H1 (cell line): ENCODE measurements at regions not wholly inside any gene's neighbourhood (a gene's known extent, or its start where the extent isn't known, plus 50 kb on each side); places are given as distances from the start of the nearest gene placed in this dataset.

Experiments
- CTCF ChIA-PET: fragments of 300-600 bp; sonication (Branson Sonifier 250); formaldehyde crosslinking; loops from one replicate; lab custom pipeline; 2021; ENCODE audit not compliant: partially characterized antibody; lab: Charles Lee
- POLR2A ChIA-PET: fragments of 300-600 bp; sonication (Branson Sonifier 250); formaldehyde crosslinking; loops from one replicate; lab custom pipeline; 2021; ENCODE audit warnings: inconsistent platforms; ENCODE audit not compliant: partially characterized antibody; lab: Charles Lee
- DNase-seq, 2 experiments: peaks; one replicate each; pipeline versions ENCODE4 v3.0.0 to v3.0.0-alpha.2; 2010 to 2022; ENCODE audit warnings: low spot score in 2 of 2, low read depth in 1 of 2, mixed read lengths in 1 of 2
- FAIRE-seq: peaks from 2 replicates; lab custom pipeline; 2011; peaks lifted over from hg19 to GRCh38; lab: Jason Lieb, UNC
- H2AFZ ChIP-seq: 2 replicates; pipeline ENCODE4 v1.8.1; 2012; ENCODE audit warnings: low read length, inconsistent platforms
- H2AK5ac ChIP-seq: 2 replicates; pipeline ENCODE4 v1.6.1; 2013; ENCODE audit warnings: low read depth, low read length
- H2BK120ac ChIP-seq: replicated peaks from 2 replicates; pipeline ENCODE3; 2013; ENCODE audit warnings: low read depth, low read length, inconsistent platforms
- H2BK12ac ChIP-seq: 2 replicates; pipeline ENCODE4 v1.6.1; 2013; ENCODE audit warnings: low read depth, low read length
- H2BK15ac ChIP-seq: 2 replicates; pipeline ENCODE4 v1.6.1; 2013; ENCODE audit warnings: low read length
- H2BK20ac ChIP-seq: 2 replicates; pipeline ENCODE4 v1.6.1; 2013; ENCODE audit warnings: low read length
- H2BK5ac ChIP-seq: 2 replicates; pipeline ENCODE4 v1.6.1; 2013; ENCODE audit warnings: low read depth, low read length
- H3K14ac ChIP-seq: 2 replicates; pipeline ENCODE4 v1.6.1; 2013; ENCODE audit warnings: inconsistent platforms; ENCODE audit not compliant: insufficient read length
- H3K18ac ChIP-seq: 2 replicates; pipeline ENCODE4 v1.6.1; 2013; ENCODE audit warnings: low read length; ENCODE audit errors: extremely low read depth
- H3K23ac ChIP-seq: 2 replicates; pipeline ENCODE4 v1.6.1; 2013; ENCODE audit warnings: inconsistent platforms; ENCODE audit not compliant: insufficient read length
- H3K23me2 ChIP-seq: 2 replicates; pipeline ENCODE4 v1.6.1; 2013; ENCODE audit warnings: low read depth, low read length
- H3K27ac ChIP-seq: 2 replicates; pipeline ENCODE4 v1.6.1; 2011; ENCODE audit warnings: low read depth, low read length, inconsistent platforms
- H3K27me3 ChIP-seq, 4 experiments: replicated peaks in 1 of 4; 1 replicate in 1 of 4; 2 replicates in 3 of 4; pipeline versions ENCODE4 v1.6.1 to v1.8.1; 2011 to 2013; ENCODE audit warnings: low read length in 3 of 4, mild to moderate bottlenecking in 3 of 4, inconsistent platforms in 2 of 4, mixed read lengths in 2 of 4, moderate library complexity in 1 of 4; ENCODE audit not compliant: control insufficient read depth in 3 of 4, insufficient read depth in 3 of 4; ENCODE audit errors: extremely low read depth in 1 of 4
- H3K36me3 ChIP-seq, 4 experiments: 2 replicates each; pipeline versions ENCODE4 v1.6.1 to v1.8.1; 2011 to 2013; ENCODE audit warnings: mild to moderate bottlenecking in 4 of 4, low read length in 3 of 4, moderate library complexity in 2 of 4, control low read depth in 1 of 4, inconsistent platforms in 1 of 4; ENCODE audit not compliant: insufficient read depth in 4 of 4, control insufficient read depth in 2 of 4
- H3K4ac ChIP-seq: replicated peaks from 2 replicates; pipeline ENCODE3; 2013; ENCODE audit warnings: low read length, low read depth, mixed read lengths, inconsistent platforms; ENCODE audit not compliant: insufficient read length
- H3K4me1 ChIP-seq, 4 experiments: replicated peaks in 1 of 4; 1 replicate in 1 of 4; 2 replicates in 3 of 4; pipeline versions ENCODE4 v1.6.1 to v1.8.1; 2011 to 2013; ENCODE audit warnings: low read length in 3 of 4, inconsistent platforms in 2 of 4, mixed read lengths in 1 of 4; ENCODE audit not compliant: insufficient read depth in 4 of 4, control insufficient read depth in 3 of 4
- H3K4me2 ChIP-seq, 2 experiments: 2 replicates each; pipeline versions ENCODE4 v1.6.1 to v1.8.1; 2011 to 2013; ENCODE audit warnings: low read depth in 2 of 2, low read length in 2 of 2, control low read depth in 1 of 2, inconsistent platforms in 1 of 2, mild to moderate bottlenecking in 1 of 2; ENCODE audit not compliant: insufficient read depth in 1 of 2
- H3K4me3 ChIP-seq, 4 experiments: fragments of 200-600, 300-600 bp in 1 of 4; sonication (generic), shearing (Covaris generic), sonication (Bioruptor Twin) in 1 of 4; 2 replicates each; pipeline versions ENCODE4 v1.5.1 to v1.8.1; 2011 to 2016; ENCODE audit warnings: low read length in 4 of 4, low read depth in 3 of 4, control low read depth in 2 of 4, inconsistent platforms in 2 of 4, mild to moderate bottlenecking in 2 of 4, mixed read lengths in 1 of 4, moderate library complexity in 1 of 4; ENCODE audit not compliant: insufficient read depth in 2 of 4; ENCODE audit errors: extremely low read depth in 1 of 4
- H3K56ac ChIP-seq: replicated peaks from 2 replicates; pipeline ENCODE3; 2013; ENCODE audit warnings: low read depth, mild to moderate bottlenecking, mixed read lengths, low read length, inconsistent platforms; ENCODE audit not compliant: insufficient read length
- H3K79me1 ChIP-seq: 2 replicates; pipeline ENCODE4 v1.6.1; 2013; ENCODE audit warnings: low read depth, low read length, control low read depth
- H3K79me2 ChIP-seq, 2 experiments: 2 replicates each; pipeline versions ENCODE4 v1.6.1 to v1.8.1; 2012 to 2013; ENCODE audit warnings: low read length in 2 of 2, mild to moderate bottlenecking in 2 of 2, inconsistent platforms in 1 of 2; ENCODE audit not compliant: insufficient read depth in 2 of 2, control insufficient read depth in 1 of 2
- H3K9ac ChIP-seq, 4 experiments: replicated peaks in 1 of 4; 1 replicate in 1 of 4; 2 replicates in 3 of 4; pipeline versions ENCODE4 v1.6.1 to v1.8.1; 2011 to 2013; ENCODE audit warnings: low read depth in 3 of 4, low read length in 3 of 4, control low read depth in 2 of 4, mild to moderate bottlenecking in 2 of 4, moderate library complexity in 2 of 4, inconsistent platforms in 1 of 4; ENCODE audit errors: extremely low read depth in 1 of 4
- H3K9me3 ChIP-seq, 2 experiments: 2 replicates each; pipeline versions ENCODE4 v1.6.1 to v1.8.1; 2012 to 2013; ENCODE audit warnings: mild to moderate bottlenecking in 2 of 2, moderate library complexity in 2 of 2, control low read depth in 1 of 2, inconsistent platforms in 1 of 2, low read depth in 1 of 2, low read length in 1 of 2, mixed read lengths in 1 of 2; ENCODE audit not compliant: insufficient read depth in 2 of 2
- H4K20me1 ChIP-seq, 2 experiments: replicated peaks in 1 of 2; 2 replicates each; pipeline versions ENCODE3 to v1.8.1; 2011 to 2013; ENCODE audit warnings: inconsistent platforms in 2 of 2, low read length in 2 of 2, mild to moderate bottlenecking in 1 of 2; ENCODE audit not compliant: insufficient read depth in 2 of 2, control insufficient read depth in 1 of 2
- H4K5ac ChIP-seq: 2 replicates; pipeline ENCODE4 v1.6.1; 2013; ENCODE audit warnings: low read length, low read depth, mixed read lengths, inconsistent platforms; ENCODE audit not compliant: insufficient read length
- H4K8ac ChIP-seq: 2 replicates; pipeline ENCODE4 v1.8.0; 2013; ENCODE audit warnings: mild to moderate bottlenecking, moderate library complexity, low read length, inconsistent platforms; ENCODE audit not compliant: insufficient read depth; ENCODE audit errors: extremely low read depth
- H4K91ac ChIP-seq: replicated peaks from 2 replicates; pipeline ENCODE3; 2013; ENCODE audit warnings: low read length, mixed read lengths, inconsistent platforms; ENCODE audit not compliant: insufficient read length
- ATF3 ChIP-seq: IDR thresholded peaks from 2 replicates; pipeline ENCODE4 v1.6.1; 2011; ENCODE audit warnings: low read depth, mild to moderate bottlenecking, low read length; ENCODE audit not compliant: insufficient read depth
- CBX5 ChIP-seq: fragments of 300-800, 300-1000 bp; sonication (generic); IDR thresholded peaks from 2 replicates; pipeline ENCODE4 v1.7.1; 2016; ENCODE audit warnings: antibody characterized with exemption, low read length, low read depth
- CTBP2 ChIP-seq: IDR thresholded peaks from 2 replicates; pipeline ENCODE4 v1.7.0; 2011; ENCODE audit warnings: borderline replicate concordance, mild to moderate bottlenecking, moderate library complexity, mixed read lengths, low read length; ENCODE audit not compliant: insufficient read depth, insufficient read length
- E2F6 ChIP-seq: IDR thresholded peaks from 2 replicates; pipeline ENCODE4 v1.6.1; 2012; ENCODE audit warnings: inconsistent platforms
- JUND ChIP-seq: IDR thresholded peaks from 2 replicates; pipeline ENCODE4 v1.6.1; 2011; ENCODE audit warnings: mild to moderate bottlenecking, improper control_type of control experiment, low read length
- MAFK ChIP-seq: IDR thresholded peaks from 2 replicates; pipeline ENCODE4 v1.6.1; 2012; ENCODE audit warnings: low read depth, mild to moderate bottlenecking, improper control_type of control experiment, low read length
- RAD21 ChIP-seq, 2 experiments: IDR thresholded peaks in 1 of 2; conservative IDR thresholded peaks in 1 of 2; 2 replicates each; pipeline ENCODE4 v1.6.1; 2011; ENCODE audit warnings: low read depth in 2 of 2, low read length in 2 of 2, improper control_type of control experiment in 1 of 2, inconsistent platforms in 1 of 2, mild to moderate bottlenecking in 1 of 2, moderate library complexity in 1 of 2
- RXRA ChIP-seq: IDR thresholded peaks from 2 replicates; pipeline ENCODE4 v1.6.1; 2011; ENCODE audit warnings: low read depth, mild to moderate bottlenecking, low read length, moderate library complexity; ENCODE audit not compliant: insufficient read depth
- SAP30 ChIP-seq: fragments of 300-600 bp; sonication (generic); IDR thresholded peaks from 2 replicates; pipeline ENCODE4 v1.7.1; 2012; ENCODE audit warnings: low read length, moderate library complexity, mild to moderate bottlenecking, inconsistent platforms; ENCODE audit not compliant: insufficient read depth, insufficient replicate concordance
- SIX5 ChIP-seq: IDR thresholded peaks from 2 replicates; pipeline ENCODE4 v1.6.1; 2011; ENCODE audit warnings: mild to moderate bottlenecking, low read depth, low read length
- SP4 ChIP-seq: IDR thresholded peaks from 2 replicates; pipeline ENCODE4 v1.6.1; 2012; ENCODE audit warnings: low read length, inconsistent platforms
- USF2 ChIP-seq: IDR thresholded peaks from 2 replicates; pipeline ENCODE4 v1.6.1; 2011; ENCODE audit warnings: low read length, improper control_type of control experiment
- WGBS, 2 experiments: shearing (Covaris generic) in 1 of 2; methylation state at CpG; one replicate each; pipeline versions ENCODE4 v1.1.6 to v1.1.7; 2013 to 2015; ENCODE audit warnings: low lambda C conversion rate in 2 of 2, mixed read lengths in 2 of 2, inconsistent platforms in 1 of 2, low coverage in 1 of 2, missing lambda C conversion rate in 1 of 2; ENCODE audit not compliant: insufficient replicate concordance in 2 of 2, insufficient coverage in 1 of 2, insufficient read length in 1 of 2; ENCODE audit errors: extremely low coverage in 1 of 2, missing lambda C conversion rate in 1 of 2; 5-methylcytosine and 5-hydroxymethylcytosine counted together

GRCh38 chrX:6885396-6885795 is 262.1 kb upstream of the STS start:
- Histone ChIP-seq H3K4me2 (no peak overlapping the region), H4K20me1 (no peaks in the 10 kb centered on the region), H3K56ac (no peak overlapping the region), H3K27me3 (no peaks in the 10 kb centered on the region), H3K4ac (no peak overlapping the region), H2BK5ac (no peak overlapping the region), H2BK12ac (no peak overlapping the region), H3K4me1 (no peaks in the 10 kb centered on the region), H3K4me3 (no peak overlapping the region), H4K8ac (no peak overlapping the region), H3K9ac (no peak overlapping the region), H3K23ac (no peak overlapping the region), H2BK120ac (no peak overlapping the region), H3K36me3 (no peaks in the 10 kb centered on the region), H3K79me1 (no peaks in the 10 kb centered on the region), H2BK20ac (no peak overlapping the region), H3K18ac (no peak overlapping the region), H4K91ac (no peak overlapping the region), H3K23me2 (no peaks in the 10 kb centered on the region), H3K14ac (no peak overlapping the region), H3K27ac (no peak overlapping the region), H3K79me2 (no peaks in the 10 kb centered on the region), H4K5ac (no peak overlapping the region), H2AFZ (no peak overlapping the region), H3K9me3 (no peaks in the 10 kb centered on the region), H2BK15ac (no peak overlapping the region), H2AK5ac (no peak overlapping the region)
- FAIRE-seq (no peak), DNase-seq (no peak)
- WGBS, 2 experiments = 80% methylated on average over 2 of the region's 2 CpGs; no CpG with 5 or more reads in 1 of the 2 experiments
- ChIA-PET POLR2A (no interaction called here), CTCF (no interaction called here)
- TF ChIP-seq SP4 (no peak), SIX5 (no peak), MAFK (no peak), RXRA (no peak), SAP30 (no peak), RAD21 (IDR thresholded peaks at IDR 0.05 in 1 of 2, conservative IDR thresholded peaks at IDR 0.05 in 1 of 2; ENCODE audit: low read depth in 2 of 2, low read length in 2 of 2) (no peak), JUND (no peak), ATF3 (no peak), USF2 (no peak), E2F6 (no peak), CTBP2 (no peak), CBX5 (no peak)
